HCT116 (cell line): ENCODE measurements at regions not wholly inside any gene's neighbourhood (a gene's known extent, or its start where the extent isn't known, plus 50 kb on each side); places are given as distances from the start of the nearest gene placed in this dataset.

ENCODE experiments used
- ATAC-seq: fragments of 200-7000 bp; cut with Tn5 transposase; 2 replicates; pipeline ENCODE4 v1.9.1; 2020; ENCODE audit warnings: mild to moderate bottlenecking, moderate library complexity
- BruUV-seq: library from RNA; stranded (reverse); fragments of 400-500 nt; replicated peaks from 2 replicates; lab custom pipeline; 2021; lab: Mats Ljungman, UMichigan
- CTCF ChIA-PET: fragments of 300-600 bp; sonication (Branson Sonifier 250); formaldehyde crosslinking; loops from one replicate; lab custom pipeline; 2021; ENCODE audit warnings: antibody characterized with exemption; lab: Charles Lee
- POLR2A ChIA-PET: fragments of 300-600, 350-600 bp; sonication (Branson Sonifier 250); formaldehyde crosslinking; loops from one replicate; lab custom pipeline; 2021; ENCODE audit warnings: antibody characterized with exemption; lab: Charles Lee
- RAD21 ChIA-PET, 2 experiments: fragments of 300-600 bp; sonication (Branson Sonifier 250); formaldehyde crosslinking; loops; one replicate each; lab custom pipeline; 2023; ENCODE audit warnings: low total read pairs in 2 of 2; ENCODE audit not compliant: uncharacterized antibody in 2 of 2, unreplicated experiment in 2 of 2, low non-redundant PET in 1 of 2; lab: Charles Lee
- DNase-seq: peaks from one replicate; pipeline ENCODE4 v3.0.0-alpha.2; 2010; ENCODE audit warnings: low read depth, low spot score
- H2AFZ ChIP-seq: fragments of 200-600 bp; shearing (Covaris generic), sonication (generic); 2 replicates; pipeline ENCODE4 v1.6.1; 2017; ENCODE audit warnings: low read depth, mixed run types, mixed read lengths, antibody characterized with exemption, low read length; ENCODE audit not compliant: poor library complexity, severe bottlenecking
- H3K27ac ChIP-seq: 2 replicates; pipeline ENCODE4 v1.5.1; 2012; ENCODE audit warnings: low read depth, low read length
- H3K27me3 ChIP-seq: fragments of 200-600 bp; sonication (generic); 2 replicates; pipeline ENCODE4 v1.6.1; 2016; ENCODE audit warnings: mixed run types, low read length, mixed read lengths; ENCODE audit not compliant: insufficient read depth
- H3K36me3 ChIP-seq, 2 experiments: fragments of 200-500 bp in 1 of 2; fragments of 200-600 bp in 1 of 2; sonication (Bioruptor generic) in 1 of 2; sonication (generic) in 1 of 2; 2 replicates each; pipeline versions ENCODE4 v1.5.1 to v1.6.1; 2014 to 2016; ENCODE audit warnings: low read length in 2 of 2, inconsistent platforms in 1 of 2, mixed read lengths in 1 of 2, mixed run types in 1 of 2; ENCODE audit not compliant: insufficient read depth in 2 of 2, control insufficient read depth in 1 of 2
- H3K4me1 ChIP-seq, 2 experiments: fragments of 200-600 bp in 1 of 2; sonication (generic) in 1 of 2; 2 replicates each; pipeline versions ENCODE4 v1.5.1 to v1.6.1; 2012 to 2017; ENCODE audit warnings: low read length in 2 of 2, inconsistent platforms in 1 of 2, mild to moderate bottlenecking in 1 of 2, mixed read lengths in 1 of 2, mixed run types in 1 of 2, moderate library complexity in 1 of 2; ENCODE audit not compliant: insufficient read depth in 2 of 2, control insufficient read depth in 1 of 2
- H3K4me2 ChIP-seq: fragments of 200-600 bp; sonication (generic); 2 replicates; pipeline ENCODE4 v1.6.1; 2017; ENCODE audit warnings: mixed run types, low read length, mixed read lengths
- H3K4me3 ChIP-seq, 2 experiments: fragments of 200-600 bp in 1 of 2; sonication (generic) in 1 of 2; replicated peaks in 1 of 2; 2 replicates each; pipeline ENCODE4 v1.5.1; 2011 to 2016; ENCODE audit warnings: low read length in 2 of 2, control low read depth in 1 of 2, low read depth in 1 of 2, mild to moderate bottlenecking in 1 of 2, mixed read lengths in 1 of 2, mixed run types in 1 of 2
- H3K79me2 ChIP-seq: fragments of 200-600 bp; sonication (generic); 2 replicates; pipeline ENCODE4 v1.6.1; 2017; ENCODE audit warnings: mild to moderate bottlenecking, mixed run types, low read length, moderate library complexity, mixed read lengths; ENCODE audit not compliant: insufficient read depth
- H3K9ac ChIP-seq: fragments of 200-600 bp; sonication (generic); 2 replicates; pipeline ENCODE4 v1.6.1; 2016; ENCODE audit warnings: low read length, mixed read lengths
- H3K9me2 ChIP-seq: fragments of 200-600 bp; sonication (generic), shearing (Covaris generic); 2 replicates; pipeline ENCODE4 v1.6.1; 2017; ENCODE audit warnings: mixed run types, mild to moderate bottlenecking, moderate library complexity; ENCODE audit not compliant: insufficient read depth
- H3K9me3 ChIP-seq, 2 experiments: fragments of 200-500 bp in 1 of 2; fragments of 200-600 bp in 1 of 2; sonication (Bioruptor generic) in 1 of 2; sonication (generic) in 1 of 2; 2 replicates each; pipeline ENCODE4 v1.6.1; 2014 to 2017; ENCODE audit warnings: low read length in 2 of 2, mixed read lengths in 2 of 2, inconsistent platforms in 1 of 2, low read depth in 1 of 2, mild to moderate bottlenecking in 1 of 2, mixed run types in 1 of 2, moderate library complexity in 1 of 2; ENCODE audit not compliant: control insufficient read depth in 1 of 2, insufficient read depth in 1 of 2
- H4K20me1 ChIP-seq: fragments of 200-600 bp; sonication (generic), shearing (Covaris generic); 2 replicates; pipeline ENCODE4 v1.6.1; 2017; ENCODE audit warnings: mixed run types, mild to moderate bottlenecking, moderate library complexity; ENCODE audit not compliant: insufficient read depth
- EGR1 ChIP-seq: IDR thresholded peaks from 2 replicates; pipeline ENCODE4 v1.6.1; 2012; ENCODE audit warnings: low read depth
- EZH2 ChIP-seq: fragments of 200-600 bp; sonication (generic); IDR thresholded peaks from 2 replicates; pipeline ENCODE4 v1.6.1; 2017; ENCODE audit warnings: antibody characterized with exemption, mixed run types
- SIN3A ChIP-seq: IDR thresholded peaks from 2 replicates; pipeline ENCODE4 v1.6.1; 2012; ENCODE audit warnings: low read depth
- intact Hi-C: fragments of 100-400 bp; cut with micrococcal nuclease; formaldehyde crosslinking; loops from 2 replicates; pipeline ENCODE4 v1.10.0; 2022
- TF ChIP-seq, protein P1 (sequence below): IDR thresholded peaks from 2 replicates; pipeline ENCODE4 v1.6.1; 2011; ENCODE audit warnings: mild to moderate bottlenecking, low read length, moderate library complexity; ENCODE audit not compliant: insufficient replicate concordance; ENCODE audit errors: extremely low read depth
- TF ChIP-seq, protein P2 (sequence below): IDR thresholded peaks from 2 replicates; pipeline ENCODE4 v1.6.1; 2012; ENCODE audit warnings: low read depth

GRCh38 chr7:41536122-41536872, 166.6 kb downstream of the INHBA start:
- POLR2A ChIA-PET, result no interaction called here
- no TSS peak for BruUV-seq
- H3K27me3 ChIP-seq, result no peaks in the 10 kb centered on the region
- CTCF ChIA-PET, result no interaction called here
- H3K9me2 ChIP-seq, result no peaks in the 10 kb centered on the region
- RAD21 ChIA-PET, result no interaction called here
- H3K36me3 ChIP-seq, result no peaks in the 10 kb centered on the region
- H3K27ac ChIP-seq, result no peak overlapping the region
- no peak overlapping the region for H3K9ac ChIP-seq
- no peak for TF ChIP-seq SIN3A
- TF ChIP-seq, all 23 proteins: peak for 0
- Histone ChIP-seq H3K4me2 (no peak overlapping the region), H3K79me2 (no peaks in the 10 kb centered on the region), H2AFZ (no peak overlapping the region), H3K4me1 (no peaks in the 10 kb centered on the region), H3K9me3 (no peaks in the 10 kb centered on the region), H4K20me1 (no peaks in the 10 kb centered on the region), H3K4me3 (no peak overlapping the region)
- no peak for DNase-seq
- intact Hi-C loops, result no loop called here
- ATAC-seq, result no peak

DNA sequence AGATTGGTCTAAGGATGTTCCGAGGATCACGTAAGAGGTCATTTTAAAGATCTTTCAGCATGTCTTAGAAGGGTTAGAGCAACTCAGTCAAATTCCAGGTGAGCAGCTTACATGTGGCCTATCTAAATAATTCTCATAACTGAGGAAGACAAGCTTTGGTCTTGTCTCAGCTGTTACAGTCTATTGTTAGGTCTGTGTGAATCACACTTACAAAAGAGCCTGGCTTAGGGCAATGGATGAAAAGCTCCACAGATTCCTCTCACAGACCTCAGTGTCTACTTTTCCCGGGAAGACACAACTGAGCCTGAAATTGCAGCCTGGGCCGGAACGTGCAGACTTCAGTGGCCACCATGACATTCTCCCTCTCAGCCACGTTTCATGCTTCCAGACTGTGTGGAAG, 173.1 kb downstream of the INHBA start:
- no peaks in the 10 kb centered on the region for H3K4me1 ChIP-seq
- H3K36me3 ChIP-seq, result no peaks in the 10 kb centered on the region
- RAD21 ChIA-PET, result no interaction called here
- no peaks in the 10 kb centered on the region for H3K27me3 ChIP-seq
- H4K20me1 ChIP-seq, result no peaks in the 10 kb centered on the region
- no peak for ATAC-seq
- H3K4me2 ChIP-seq, result no peak overlapping the region
- H2AFZ ChIP-seq, result no peak overlapping the region
- intact Hi-C loops, result no loop called here
- TF ChIP-seq, protein P1, sequence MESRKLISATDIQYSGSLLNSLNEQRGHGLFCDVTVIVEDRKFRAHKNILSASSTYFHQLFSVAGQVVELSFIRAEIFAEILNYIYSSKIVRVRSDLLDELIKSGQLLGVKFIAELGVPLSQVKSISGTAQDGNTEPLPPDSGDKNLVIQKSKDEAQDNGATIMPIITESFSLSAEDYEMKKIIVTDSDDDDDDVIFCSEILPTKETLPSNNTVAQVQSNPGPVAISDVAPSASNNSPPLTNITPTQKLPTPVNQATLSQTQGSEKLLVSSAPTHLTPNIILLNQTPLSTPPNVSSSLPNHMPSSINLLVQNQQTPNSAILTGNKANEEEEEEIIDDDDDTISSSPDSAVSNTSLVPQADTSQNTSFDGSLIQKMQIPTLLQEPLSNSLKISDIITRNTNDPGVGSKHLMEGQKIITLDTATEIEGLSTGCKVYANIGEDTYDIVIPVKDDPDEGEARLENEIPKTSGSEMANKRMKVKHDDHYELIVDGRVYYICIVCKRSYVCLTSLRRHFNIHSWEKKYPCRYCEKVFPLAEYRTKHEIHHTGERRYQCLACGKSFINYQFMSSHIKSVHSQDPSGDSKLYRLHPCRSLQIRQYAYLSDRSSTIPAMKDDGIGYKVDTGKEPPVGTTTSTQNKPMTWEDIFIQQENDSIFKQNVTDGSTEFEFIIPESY, result no peak
- TF ChIP-seq EGR1 (no peak), EZH2 (no peak)
- TF ChIP-seq, protein P2, sequence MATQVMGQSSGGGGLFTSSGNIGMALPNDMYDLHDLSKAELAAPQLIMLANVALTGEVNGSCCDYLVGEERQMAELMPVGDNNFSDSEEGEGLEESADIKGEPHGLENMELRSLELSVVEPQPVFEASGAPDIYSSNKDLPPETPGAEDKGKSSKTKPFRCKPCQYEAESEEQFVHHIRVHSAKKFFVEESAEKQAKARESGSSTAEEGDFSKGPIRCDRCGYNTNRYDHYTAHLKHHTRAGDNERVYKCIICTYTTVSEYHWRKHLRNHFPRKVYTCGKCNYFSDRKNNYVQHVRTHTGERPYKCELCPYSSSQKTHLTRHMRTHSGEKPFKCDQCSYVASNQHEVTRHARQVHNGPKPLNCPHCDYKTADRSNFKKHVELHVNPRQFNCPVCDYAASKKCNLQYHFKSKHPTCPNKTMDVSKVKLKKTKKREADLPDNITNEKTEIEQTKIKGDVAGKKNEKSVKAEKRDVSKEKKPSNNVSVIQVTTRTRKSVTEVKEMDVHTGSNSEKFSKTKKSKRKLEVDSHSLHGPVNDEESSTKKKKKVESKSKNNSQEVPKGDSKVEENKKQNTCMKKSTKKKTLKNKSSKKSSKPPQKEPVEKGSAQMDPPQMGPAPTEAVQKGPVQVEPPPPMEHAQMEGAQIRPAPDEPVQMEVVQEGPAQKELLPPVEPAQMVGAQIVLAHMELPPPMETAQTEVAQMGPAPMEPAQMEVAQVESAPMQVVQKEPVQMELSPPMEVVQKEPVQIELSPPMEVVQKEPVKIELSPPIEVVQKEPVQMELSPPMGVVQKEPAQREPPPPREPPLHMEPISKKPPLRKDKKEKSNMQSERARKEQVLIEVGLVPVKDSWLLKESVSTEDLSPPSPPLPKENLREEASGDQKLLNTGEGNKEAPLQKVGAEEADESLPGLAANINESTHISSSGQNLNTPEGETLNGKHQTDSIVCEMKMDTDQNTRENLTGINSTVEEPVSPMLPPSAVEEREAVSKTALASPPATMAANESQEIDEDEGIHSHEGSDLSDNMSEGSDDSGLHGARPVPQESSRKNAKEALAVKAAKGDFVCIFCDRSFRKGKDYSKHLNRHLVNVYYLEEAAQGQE, result no peak
- H3K9me2 ChIP-seq, result no peaks in the 10 kb centered on the region
- POLR2A ChIA-PET, result no interaction called here
- BruUV-seq, result no TSS peak
- H3K4me3 ChIP-seq, result no peak overlapping the region
- no peak overlapping the region for H3K9ac ChIP-seq
- no peaks in the 10 kb centered on the region for H3K9me3 ChIP-seq
- no peak overlapping the region for H3K27ac ChIP-seq
- H3K79me2 ChIP-seq, result no peaks in the 10 kb centered on the region
- CTCF ChIA-PET, result no interaction called here
- DNase-seq, result no peak
